ENCODE measurements at regions not wholly inside any gene's neighbourhood (a gene's known extent, or its start where the extent isn't known, plus 50 kb on each side); places are given as distances from the start of the nearest gene placed in this dataset.
A peak's percentile ranks its signal among the peaks of the same experiment; 100 is the strongest.
"Not testable (repeated sequence)": the region's sequence is repeated elsewhere in the genome, so short reads cannot be mapped to it uniquely, and the experiment has no call there.

DNA sequence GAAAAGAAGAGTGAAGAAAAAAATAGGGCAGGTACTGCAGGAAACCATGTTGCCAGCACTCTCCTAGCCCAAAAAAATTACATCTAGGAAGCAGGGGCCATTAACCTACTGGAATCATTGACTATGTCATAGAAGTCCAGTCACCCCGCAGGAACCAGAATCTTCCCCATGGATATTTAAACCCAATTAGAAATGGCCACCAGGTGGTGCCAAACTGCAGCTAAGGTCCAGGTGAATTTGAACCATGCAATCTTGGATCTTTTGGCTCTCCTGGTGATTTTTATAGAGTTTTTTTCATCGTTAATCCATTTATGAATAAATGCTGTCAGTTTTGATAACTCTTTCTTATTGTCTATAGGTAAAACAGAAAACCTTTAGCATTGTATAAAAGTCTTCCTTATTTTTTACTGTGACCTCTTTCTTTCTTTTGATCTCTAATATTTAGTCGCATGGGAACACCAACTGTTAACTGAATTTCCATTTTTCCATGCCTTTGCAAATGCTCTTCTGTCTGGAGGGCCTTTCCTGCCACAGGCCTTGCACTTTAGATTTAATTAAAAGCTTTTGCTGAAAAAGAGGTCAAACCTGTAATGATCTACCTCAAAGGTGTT lies 147.5 kb upstream of the FGF10 start:
- WGBS, 2 donors, result 45 to 47% methylated on average over 3 of the region's 3 CpGs
- Histone ChIP-seq H3K4me1 (no peaks in the 10 kb centered on the region), H3K36me3 (replicated peaks in 1 of 2; ENCODE audit: insufficient read depth in 1 of 2, low read depth in 2 of 2) (no peaks in the 10 kb centered on the region), H3K27ac (no peak overlapping the region), H3K4me3 (no peak overlapping the region), H3K27me3 (no peaks in the 10 kb centered on the region), H3K9me3 (no peaks in the 10 kb centered on the region)
- TF ChIP-seq CTCF (IDR thresholded peaks at IDR 0.05), result peak; percentile 12 to 58 (median 46)
- TF ChIP-seq POLR2A (IDR thresholded peaks at IDR 0.05), result no peak
- peak; percentile 23 to 46 (median 37) for DNase-seq
- ATAC-seq, result no peak
- intact Hi-C loops (cut with DNase I), result no loop called here

DNA sequence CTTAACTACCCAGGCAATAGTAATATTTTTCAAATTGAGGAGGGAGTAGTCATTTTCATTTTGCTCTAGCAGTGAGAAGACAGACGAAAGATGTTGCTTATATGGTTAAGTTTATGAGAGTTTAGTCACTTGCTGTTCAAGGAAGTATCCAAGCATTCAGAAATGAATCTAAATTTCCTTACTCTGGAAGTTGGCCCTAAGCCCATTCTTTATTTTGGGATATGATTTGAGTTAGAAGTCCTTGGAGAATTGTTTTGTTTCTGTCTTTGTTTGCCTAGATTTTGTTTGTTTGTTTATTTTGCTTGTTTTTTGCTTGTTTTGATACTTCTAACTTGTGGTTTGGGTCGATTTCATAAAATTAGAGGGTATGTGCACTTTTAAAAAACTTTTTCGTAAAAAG lies 146.4 kb upstream of the FGF10 start:
- Histone ChIP-seq H3K9me3 (no peaks in the 10 kb centered on the region), H3K27me3 (no peaks in the 10 kb centered on the region), H3K36me3 (replicated peaks in 1 of 2; ENCODE audit: insufficient read depth in 1 of 2, low read depth in 2 of 2) (no peaks in the 10 kb centered on the region), H3K4me1 (no peaks in the 10 kb centered on the region), H3K27ac (no peak overlapping the region), H3K4me3 (no peak overlapping the region)
- no peak for TF ChIP-seq POLR2A (IDR thresholded peaks at IDR 0.05)
- TF ChIP-seq CTCF (IDR thresholded peaks at IDR 0.05), result no peak
- ATAC-seq (no peak), DNase-seq (no peak)
- intact Hi-C loops (cut with DNase I), result no loop called here
- 72 to 79% methylated on average over 3 of the region's 3 CpGs for WGBS, 2 donors

DNA sequence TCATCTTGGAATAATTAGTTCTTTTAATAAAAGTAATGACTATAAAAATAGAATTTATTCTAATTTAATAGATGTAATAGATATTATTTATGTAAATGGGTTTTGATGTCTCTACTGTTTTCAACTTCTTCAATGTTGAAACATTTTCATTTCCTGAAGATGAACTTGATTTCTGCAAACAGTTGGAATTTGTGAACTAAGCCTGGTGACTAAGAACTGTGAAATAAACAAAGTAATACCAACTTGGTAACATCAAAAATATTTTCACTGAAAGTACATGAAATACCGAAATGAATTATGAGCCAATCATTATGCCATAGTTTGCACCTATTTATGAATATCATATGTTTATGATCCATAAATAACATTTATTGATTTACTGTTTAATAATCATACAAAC lies 143.8 kb upstream of the FGF10 start:
- Histone ChIP-seq H3K27me3 (no peaks in the 10 kb centered on the region), H3K36me3 (replicated peaks in 1 of 2; ENCODE audit: insufficient read depth in 1 of 2, low read depth in 2 of 2) (no peaks in the 10 kb centered on the region), H3K9me3 (no peaks in the 10 kb centered on the region), H3K4me1 (no peaks in the 10 kb centered on the region), H3K27ac (no peak overlapping the region), H3K4me3 (no peak overlapping the region)
- 85 to 88% methylated on average over 1 of the region's 1 CpG for WGBS, 2 donors
- DNase-seq, result no peak
- no peak for ATAC-seq
- no peak for TF ChIP-seq POLR2A (IDR thresholded peaks at IDR 0.05)
- TF ChIP-seq CTCF (IDR thresholded peaks at IDR 0.05), result no peak
- intact Hi-C loops (cut with DNase I), result no loop called here

DNA sequence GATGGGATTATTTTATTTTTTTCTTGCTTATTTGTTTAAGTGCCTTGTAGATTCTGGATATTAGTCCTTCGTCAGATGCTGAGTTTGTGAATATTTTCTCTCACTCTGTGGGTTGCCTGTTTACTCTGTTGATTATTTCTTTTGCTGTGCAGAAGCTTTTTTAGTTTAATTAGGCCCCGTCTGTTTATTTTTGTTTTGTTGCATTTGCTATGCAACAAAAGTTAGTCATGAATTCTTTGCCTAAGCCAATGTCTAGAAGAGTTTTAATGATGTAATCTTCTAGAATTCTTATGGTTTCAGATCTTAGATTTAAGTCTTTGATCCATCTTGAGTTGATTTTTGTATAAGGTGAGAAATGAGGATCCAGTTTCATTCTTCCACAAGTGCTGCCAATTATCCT lies 142.5 kb upstream of the FGF10 start:
- intact Hi-C loops (cut with DNase I); ATAC-seq; H3K4me3 ChIP-seq; H3K36me3 ChIP-seq (replicated peaks in 1 of 2; ENCODE audit: insufficient read depth in 1 of 2, low read depth in 2 of 2); H3K9me3 ChIP-seq; H3K27me3 ChIP-seq; H3K27ac ChIP-seq; H3K4me1 ChIP-seq; DNase-seq: not testable (repeated sequence)
- 79 to 91% methylated on average over 2 of the region's 2 CpGs for WGBS, 2 donors

DNA sequence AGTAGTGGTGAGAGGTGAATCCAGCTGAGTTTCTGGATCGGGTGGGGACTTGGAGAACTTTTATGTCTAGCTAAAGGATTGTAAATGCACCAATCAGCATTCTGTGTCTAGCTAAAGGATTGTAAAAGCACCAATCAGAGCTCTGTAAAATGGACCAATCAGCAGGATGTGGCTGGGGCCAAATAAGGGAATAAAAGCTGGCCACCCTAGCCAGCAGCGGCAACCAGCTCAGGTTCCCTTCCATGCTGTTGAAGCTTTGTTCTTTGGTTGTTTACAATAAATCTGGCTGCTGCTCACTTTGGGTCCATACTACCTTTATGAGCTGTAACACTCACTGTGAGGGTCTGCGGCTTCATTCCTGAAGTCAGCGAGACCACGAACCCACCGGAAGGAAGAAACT lies 141.6 kb upstream of the FGF10 start:
- intact Hi-C loops (cut with DNase I); DNase-seq; H3K27me3 ChIP-seq; H3K27ac ChIP-seq; H3K4me3 ChIP-seq; H3K36me3 ChIP-seq (replicated peaks in 1 of 2; ENCODE audit: insufficient read depth in 1 of 2, low read depth in 2 of 2); H3K4me1 ChIP-seq; ATAC-seq; H3K9me3 ChIP-seq: not testable (repeated sequence)
- WGBS, 2 donors, result 88 to 90% methylated on average over 6 of the region's 6 CpGs

- no peaks in the 10 kb centered on the region for H3K9me3 ChIP-seq
- no peak for DNase-seq
- intact Hi-C loops (cut with DNase I), result no loop called here
- no peaks in the 10 kb centered on the region for H3K4me1 ChIP-seq
- no peaks in the 10 kb centered on the region for H3K36me3 ChIP-seq (replicated peaks in 1 of 2; ENCODE audit: insufficient read depth in 1 of 2, low read depth in 2 of 2)
- no peak overlapping the region for H3K27ac ChIP-seq
- 66 to 68% methylated on average over 5 of the region's 5 CpGs for WGBS, 2 donors
- TF ChIP-seq POLR2A (IDR thresholded peaks at IDR 0.05), result no peak
- TF ChIP-seq CTCF (IDR thresholded peaks at IDR 0.05), result no peak
- no peak overlapping the region for H3K4me3 ChIP-seq
- H3K27me3 ChIP-seq, result no peaks in the 10 kb centered on the region
- ATAC-seq, result no peak
These were observed 122.4 kb upstream of the FGF10 start for GRCh38 chr5:44511596-44511995.
